H1 (cell line): ENCODE measurements at regions not wholly inside any gene's neighbourhood (a gene's known extent, or its start where the extent isn't known, plus 50 kb on each side); places are given as distances from the start of the nearest gene placed in this dataset.

Source experiments
- CTCF ChIA-PET: fragments of 300-600 bp; sonication (Branson Sonifier 250); formaldehyde crosslinking; loops from one replicate; lab custom pipeline; 2021; ENCODE audit not compliant: partially characterized antibody; lab: Charles Lee
- POLR2A ChIA-PET: fragments of 300-600 bp; sonication (Branson Sonifier 250); formaldehyde crosslinking; loops from one replicate; lab custom pipeline; 2021; ENCODE audit warnings: inconsistent platforms; ENCODE audit not compliant: partially characterized antibody; lab: Charles Lee
- DNase-seq, 2 experiments: peaks; one replicate each; pipeline versions ENCODE4 v3.0.0 to v3.0.0-alpha.2; 2010 to 2022; ENCODE audit warnings: low spot score in 2 of 2, low read depth in 1 of 2, mixed read lengths in 1 of 2
- FAIRE-seq: peaks from 2 replicates; lab custom pipeline; 2011; peaks lifted over from hg19 to GRCh38; lab: Jason Lieb, UNC
- H2AFZ ChIP-seq: 2 replicates; pipeline ENCODE4 v1.8.1; 2012; ENCODE audit warnings: low read length, inconsistent platforms
- H2AK5ac ChIP-seq: 2 replicates; pipeline ENCODE4 v1.6.1; 2013; ENCODE audit warnings: low read depth, low read length
- H2BK120ac ChIP-seq: replicated peaks from 2 replicates; pipeline ENCODE3; 2013; ENCODE audit warnings: low read depth, low read length, inconsistent platforms
- H2BK12ac ChIP-seq: 2 replicates; pipeline ENCODE4 v1.6.1; 2013; ENCODE audit warnings: low read depth, low read length
- H2BK15ac ChIP-seq: 2 replicates; pipeline ENCODE4 v1.6.1; 2013; ENCODE audit warnings: low read length
- H2BK20ac ChIP-seq: 2 replicates; pipeline ENCODE4 v1.6.1; 2013; ENCODE audit warnings: low read length
- H2BK5ac ChIP-seq: 2 replicates; pipeline ENCODE4 v1.6.1; 2013; ENCODE audit warnings: low read depth, low read length
- H3K14ac ChIP-seq: 2 replicates; pipeline ENCODE4 v1.6.1; 2013; ENCODE audit warnings: inconsistent platforms; ENCODE audit not compliant: insufficient read length
- H3K18ac ChIP-seq: 2 replicates; pipeline ENCODE4 v1.6.1; 2013; ENCODE audit warnings: low read length; ENCODE audit errors: extremely low read depth
- H3K23ac ChIP-seq: 2 replicates; pipeline ENCODE4 v1.6.1; 2013; ENCODE audit warnings: inconsistent platforms; ENCODE audit not compliant: insufficient read length
- H3K23me2 ChIP-seq: 2 replicates; pipeline ENCODE4 v1.6.1; 2013; ENCODE audit warnings: low read depth, low read length
- H3K27ac ChIP-seq: 2 replicates; pipeline ENCODE4 v1.6.1; 2011; ENCODE audit warnings: low read depth, low read length, inconsistent platforms
- H3K27me3 ChIP-seq, 4 experiments: replicated peaks in 1 of 4; 1 replicate in 1 of 4; 2 replicates in 3 of 4; pipeline versions ENCODE4 v1.6.1 to v1.8.1; 2011 to 2013; ENCODE audit warnings: low read length in 3 of 4, mild to moderate bottlenecking in 3 of 4, inconsistent platforms in 2 of 4, mixed read lengths in 2 of 4, moderate library complexity in 1 of 4; ENCODE audit not compliant: control insufficient read depth in 3 of 4, insufficient read depth in 3 of 4; ENCODE audit errors: extremely low read depth in 1 of 4
- H3K36me3 ChIP-seq, 4 experiments: 2 replicates each; pipeline versions ENCODE4 v1.6.1 to v1.8.1; 2011 to 2013; ENCODE audit warnings: mild to moderate bottlenecking in 4 of 4, low read length in 3 of 4, moderate library complexity in 2 of 4, control low read depth in 1 of 4, inconsistent platforms in 1 of 4; ENCODE audit not compliant: insufficient read depth in 4 of 4, control insufficient read depth in 2 of 4
- H3K4ac ChIP-seq: replicated peaks from 2 replicates; pipeline ENCODE3; 2013; ENCODE audit warnings: low read length, low read depth, mixed read lengths, inconsistent platforms; ENCODE audit not compliant: insufficient read length
- H3K4me1 ChIP-seq, 4 experiments: replicated peaks in 1 of 4; 1 replicate in 1 of 4; 2 replicates in 3 of 4; pipeline versions ENCODE4 v1.6.1 to v1.8.1; 2011 to 2013; ENCODE audit warnings: low read length in 3 of 4, inconsistent platforms in 2 of 4, mixed read lengths in 1 of 4; ENCODE audit not compliant: insufficient read depth in 4 of 4, control insufficient read depth in 3 of 4
- H3K4me2 ChIP-seq, 2 experiments: 2 replicates each; pipeline versions ENCODE4 v1.6.1 to v1.8.1; 2011 to 2013; ENCODE audit warnings: low read depth in 2 of 2, low read length in 2 of 2, control low read depth in 1 of 2, inconsistent platforms in 1 of 2, mild to moderate bottlenecking in 1 of 2; ENCODE audit not compliant: insufficient read depth in 1 of 2
- H3K4me3 ChIP-seq, 4 experiments: fragments of 200-600, 300-600 bp in 1 of 4; sonication (generic), shearing (Covaris generic), sonication (Bioruptor Twin) in 1 of 4; 2 replicates each; pipeline versions ENCODE4 v1.5.1 to v1.8.1; 2011 to 2016; ENCODE audit warnings: low read length in 4 of 4, low read depth in 3 of 4, control low read depth in 2 of 4, inconsistent platforms in 2 of 4, mild to moderate bottlenecking in 2 of 4, mixed read lengths in 1 of 4, moderate library complexity in 1 of 4; ENCODE audit not compliant: insufficient read depth in 2 of 4; ENCODE audit errors: extremely low read depth in 1 of 4
- H3K56ac ChIP-seq: replicated peaks from 2 replicates; pipeline ENCODE3; 2013; ENCODE audit warnings: low read depth, mild to moderate bottlenecking, mixed read lengths, low read length, inconsistent platforms; ENCODE audit not compliant: insufficient read length
- H3K79me1 ChIP-seq: 2 replicates; pipeline ENCODE4 v1.6.1; 2013; ENCODE audit warnings: low read depth, low read length, control low read depth
- H3K79me2 ChIP-seq, 2 experiments: 2 replicates each; pipeline versions ENCODE4 v1.6.1 to v1.8.1; 2012 to 2013; ENCODE audit warnings: low read length in 2 of 2, mild to moderate bottlenecking in 2 of 2, inconsistent platforms in 1 of 2; ENCODE audit not compliant: insufficient read depth in 2 of 2, control insufficient read depth in 1 of 2
- H3K9ac ChIP-seq, 4 experiments: replicated peaks in 1 of 4; 1 replicate in 1 of 4; 2 replicates in 3 of 4; pipeline versions ENCODE4 v1.6.1 to v1.8.1; 2011 to 2013; ENCODE audit warnings: low read depth in 3 of 4, low read length in 3 of 4, control low read depth in 2 of 4, mild to moderate bottlenecking in 2 of 4, moderate library complexity in 2 of 4, inconsistent platforms in 1 of 4; ENCODE audit errors: extremely low read depth in 1 of 4
- H3K9me3 ChIP-seq, 2 experiments: 2 replicates each; pipeline versions ENCODE4 v1.6.1 to v1.8.1; 2012 to 2013; ENCODE audit warnings: mild to moderate bottlenecking in 2 of 2, moderate library complexity in 2 of 2, control low read depth in 1 of 2, inconsistent platforms in 1 of 2, low read depth in 1 of 2, low read length in 1 of 2, mixed read lengths in 1 of 2; ENCODE audit not compliant: insufficient read depth in 2 of 2
- H4K20me1 ChIP-seq, 2 experiments: replicated peaks in 1 of 2; 2 replicates each; pipeline versions ENCODE3 to v1.8.1; 2011 to 2013; ENCODE audit warnings: inconsistent platforms in 2 of 2, low read length in 2 of 2, mild to moderate bottlenecking in 1 of 2; ENCODE audit not compliant: insufficient read depth in 2 of 2, control insufficient read depth in 1 of 2
- H4K5ac ChIP-seq: 2 replicates; pipeline ENCODE4 v1.6.1; 2013; ENCODE audit warnings: low read length, low read depth, mixed read lengths, inconsistent platforms; ENCODE audit not compliant: insufficient read length
- H4K8ac ChIP-seq: 2 replicates; pipeline ENCODE4 v1.8.0; 2013; ENCODE audit warnings: mild to moderate bottlenecking, moderate library complexity, low read length, inconsistent platforms; ENCODE audit not compliant: insufficient read depth; ENCODE audit errors: extremely low read depth
- H4K91ac ChIP-seq: replicated peaks from 2 replicates; pipeline ENCODE3; 2013; ENCODE audit warnings: low read length, mixed read lengths, inconsistent platforms; ENCODE audit not compliant: insufficient read length
- BRCA1 ChIP-seq: IDR thresholded peaks from 2 replicates; pipeline ENCODE4 v1.6.1; 2012; ENCODE audit warnings: low read depth, low read length, improper control_type of control experiment
- CHD1 ChIP-seq: IDR thresholded peaks from 2 replicates; pipeline ENCODE4 v1.6.1; 2012; ENCODE audit warnings: low read depth, low read length, improper control_type of control experiment
- HDAC6 ChIP-seq: IDR thresholded peaks from one replicate; pipeline ENCODE4 v1.7.1; 2012; ENCODE audit warnings: low read depth, mild to moderate bottlenecking, inconsistent platforms, low read length, moderate library complexity
- MAFK ChIP-seq: IDR thresholded peaks from 2 replicates; pipeline ENCODE4 v1.6.1; 2012; ENCODE audit warnings: low read depth, mild to moderate bottlenecking, improper control_type of control experiment, low read length
- POLR2A ChIP-seq, 2 experiments: IDR thresholded peaks; 1 replicate in 1 of 2; 2 replicates in 1 of 2; pipeline ENCODE4 v1.6.1; 2011; ENCODE audit warnings: low read depth in 2 of 2, low read length in 2 of 2, mild to moderate bottlenecking in 2 of 2; ENCODE audit errors: control extremely low read depth in 1 of 2
- RAD21 ChIP-seq, 2 experiments: IDR thresholded peaks in 1 of 2; conservative IDR thresholded peaks in 1 of 2; 2 replicates each; pipeline ENCODE4 v1.6.1; 2011; ENCODE audit warnings: low read depth in 2 of 2, low read length in 2 of 2, improper control_type of control experiment in 1 of 2, inconsistent platforms in 1 of 2, mild to moderate bottlenecking in 1 of 2, moderate library complexity in 1 of 2
- RBBP5 ChIP-seq: IDR thresholded peaks from 2 replicates; pipeline ENCODE4 v1.7.1; 2012; ENCODE audit warnings: low read depth, mild to moderate bottlenecking, inconsistent platforms, low read length, moderate library complexity, borderline replicate concordance
- SP1 ChIP-seq: IDR thresholded peaks from 2 replicates; pipeline ENCODE4 v1.6.1; 2011; ENCODE audit warnings: low read depth, low read length
- SP4 ChIP-seq: IDR thresholded peaks from 2 replicates; pipeline ENCODE4 v1.6.1; 2012; ENCODE audit warnings: low read length, inconsistent platforms
- WGBS, 2 experiments: shearing (Covaris generic) in 1 of 2; methylation state at CpG; one replicate each; pipeline versions ENCODE4 v1.1.6 to v1.1.7; 2013 to 2015; ENCODE audit warnings: low lambda C conversion rate in 2 of 2, mixed read lengths in 2 of 2, inconsistent platforms in 1 of 2, low coverage in 1 of 2, missing lambda C conversion rate in 1 of 2; ENCODE audit not compliant: insufficient replicate concordance in 2 of 2, insufficient coverage in 1 of 2, insufficient read length in 1 of 2; ENCODE audit errors: extremely low coverage in 1 of 2, missing lambda C conversion rate in 1 of 2; 5-methylcytosine and 5-hydroxymethylcytosine counted together
- TF ChIP-seq, protein P1 (sequence below), 3 experiments: IDR thresholded peaks; 1 replicate in 2 of 3; 2 replicates in 1 of 3; pipeline versions ENCODE4 v1.5.1 to v1.6.1; 2011; ENCODE audit warnings: low read length in 3 of 3, mild to moderate bottlenecking in 3 of 3, inconsistent platforms in 2 of 3, low read depth in 1 of 3, moderate library complexity in 1 of 3; ENCODE audit not compliant: insufficient read depth in 1 of 3; ENCODE audit errors: control extremely low read depth in 1 of 3
- TF ChIP-seq, protein P2 (sequence below): IDR thresholded peaks from 2 replicates; pipeline ENCODE4 v1.6.1; 2012; ENCODE audit warnings: inconsistent platforms

DNA sequence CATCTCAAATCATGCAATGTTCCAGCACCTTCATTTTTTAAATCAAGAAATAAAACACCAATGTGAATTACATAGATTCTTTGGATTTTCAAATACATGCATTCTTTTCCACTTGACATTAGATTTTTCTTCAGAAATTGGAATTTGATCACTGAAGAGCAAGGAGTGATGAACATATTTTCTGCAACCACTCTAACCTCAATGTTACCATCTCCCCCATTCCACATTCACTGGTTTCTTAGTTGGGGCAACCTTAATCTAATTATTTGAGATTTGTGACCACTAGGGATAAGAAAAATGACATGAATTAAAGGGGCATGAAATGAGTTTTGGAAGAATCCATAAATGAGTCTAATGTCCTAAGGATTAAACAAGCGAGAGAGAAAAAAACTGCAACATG, 168.7 kb upstream of the NR5A2 start:
- POLR2A ChIA-PET: no interaction called here
- H2BK12ac ChIP-seq: no peak overlapping the region

More for the DNA sequence above, 168.7 kb upstream of the NR5A2 start:
- H3K4ac ChIP-seq: no peak overlapping the region
- H3K18ac ChIP-seq: no peak overlapping the region
- H3K14ac ChIP-seq: no peak overlapping the region
- no peak overlapping the region for H2BK15ac ChIP-seq
- 82% methylated on average over 1 of the region's 1 CpG; no CpG with 5 or more reads in 1 of the 2 experiments for WGBS, 2 experiments
- H2BK120ac ChIP-seq: no peak overlapping the region
- no peak overlapping the region for H4K91ac ChIP-seq
- H2BK5ac ChIP-seq: no peak overlapping the region
- H3K27ac ChIP-seq: no peak overlapping the region
- FAIRE-seq (no peak), DNase-seq (no peak)
- H3K27me3 ChIP-seq: no peaks in the 10 kb centered on the region
- no peaks in the 10 kb centered on the region; a peak in 1 of 8 replicates for H3K36me3 ChIP-seq
- no peaks in the 10 kb centered on the region for H3K79me2 ChIP-seq
- H3K4me2 ChIP-seq: no peak overlapping the region
- H4K8ac ChIP-seq: no peak overlapping the region
- H3K9ac ChIP-seq: no peak overlapping the region
- no peak overlapping the region for H2BK20ac ChIP-seq
- no peak overlapping the region for H4K5ac ChIP-seq
- no peak overlapping the region for H3K56ac ChIP-seq
- H3K9me3 ChIP-seq: no peaks in the 10 kb centered on the region
- no peaks in the 10 kb centered on the region for H4K20me1 ChIP-seq
- no peaks in the 10 kb centered on the region for H3K23me2 ChIP-seq
- no peak overlapping the region for H2AK5ac ChIP-seq
- H3K4me3 ChIP-seq: no peak overlapping the region
- H3K23ac ChIP-seq: no peak overlapping the region
- CTCF ChIA-PET: no interaction called here
- H2AFZ ChIP-seq: no peak overlapping the region
- no peaks in the 10 kb centered on the region for H3K79me1 ChIP-seq
- TF ChIP-seq RBBP5: no peak
- TF ChIP-seq, protein P1, sequence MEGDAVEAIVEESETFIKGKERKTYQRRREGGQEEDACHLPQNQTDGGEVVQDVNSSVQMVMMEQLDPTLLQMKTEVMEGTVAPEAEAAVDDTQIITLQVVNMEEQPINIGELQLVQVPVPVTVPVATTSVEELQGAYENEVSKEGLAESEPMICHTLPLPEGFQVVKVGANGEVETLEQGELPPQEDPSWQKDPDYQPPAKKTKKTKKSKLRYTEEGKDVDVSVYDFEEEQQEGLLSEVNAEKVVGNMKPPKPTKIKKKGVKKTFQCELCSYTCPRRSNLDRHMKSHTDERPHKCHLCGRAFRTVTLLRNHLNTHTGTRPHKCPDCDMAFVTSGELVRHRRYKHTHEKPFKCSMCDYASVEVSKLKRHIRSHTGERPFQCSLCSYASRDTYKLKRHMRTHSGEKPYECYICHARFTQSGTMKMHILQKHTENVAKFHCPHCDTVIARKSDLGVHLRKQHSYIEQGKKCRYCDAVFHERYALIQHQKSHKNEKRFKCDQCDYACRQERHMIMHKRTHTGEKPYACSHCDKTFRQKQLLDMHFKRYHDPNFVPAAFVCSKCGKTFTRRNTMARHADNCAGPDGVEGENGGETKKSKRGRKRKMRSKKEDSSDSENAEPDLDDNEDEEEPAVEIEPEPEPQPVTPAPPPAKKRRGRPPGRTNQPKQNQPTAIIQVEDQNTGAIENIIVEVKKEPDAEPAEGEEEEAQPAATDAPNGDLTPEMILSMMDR (IDR thresholded peaks at IDR 0.05; ENCODE audit: control extremely low read depth in 1 of 3, insufficient read depth in 1 of 3, low read depth in 1 of 3, low read length in 3 of 3): no peak
- no peak for TF ChIP-seq POLR2A (IDR thresholded peaks at IDR 0.05; ENCODE audit: control extremely low read depth in 1 of 2, low read depth in 2 of 2, low read length in 2 of 2)
- no peak for TF ChIP-seq RAD21 (IDR thresholded peaks at IDR 0.05 in 1 of 2, conservative IDR thresholded peaks at IDR 0.05 in 1 of 2; ENCODE audit: low read depth in 2 of 2, low read length in 2 of 2)
- no peak for TF ChIP-seq CHD1
- TF ChIP-seq SP4: no peak
- no peak for TF ChIP-seq SP1
- TF ChIP-seq HDAC6: no peak
- TF ChIP-seq, protein P2, sequence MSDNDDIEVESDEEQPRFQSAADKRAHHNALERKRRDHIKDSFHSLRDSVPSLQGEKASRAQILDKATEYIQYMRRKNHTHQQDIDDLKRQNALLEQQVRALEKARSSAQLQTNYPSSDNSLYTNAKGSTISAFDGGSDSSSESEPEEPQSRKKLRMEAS: no peak
- TF ChIP-seq BRCA1: no peak
- no peak for TF ChIP-seq MAFK
- H3K4me1 ChIP-seq: peaks cover 0 to 4% (median 1%) of the 10 kb centered on the region in 4 experiments; a peak in 1 of 7 replicates
